Omental fat pad (tissue), 3 donors: ENCODE measurements at regions not wholly inside any gene's neighbourhood (a gene's known extent, or its start where the extent isn't known, plus 50 kb on each side); places are given as distances from the start of the nearest gene placed in this dataset.

Experiments
- ATAC-seq: fragments of 150-250 bp; one replicate; pipeline ENCODE4 v1.9.1; 2016; ENCODE audit warnings: mild to moderate bottlenecking, moderate library complexity; ENCODE audit not compliant: low FRiP score
- DNase-seq: peaks from one replicate; pipeline ENCODE4 v3.0.0-alpha.2; 2019; ENCODE audit warnings: low spot score
- CTCF ChIP-seq, 3 donors: fragments of 450-650 bp; IDR thresholded peaks; one replicate each; pipeline ENCODE4 v1.5.1; 2016 to 2017; ENCODE audit warnings: antibody characterized with exemption in 3 of 3, mild to moderate bottlenecking in 3 of 3, moderate library complexity in 2 of 3

DNA sequence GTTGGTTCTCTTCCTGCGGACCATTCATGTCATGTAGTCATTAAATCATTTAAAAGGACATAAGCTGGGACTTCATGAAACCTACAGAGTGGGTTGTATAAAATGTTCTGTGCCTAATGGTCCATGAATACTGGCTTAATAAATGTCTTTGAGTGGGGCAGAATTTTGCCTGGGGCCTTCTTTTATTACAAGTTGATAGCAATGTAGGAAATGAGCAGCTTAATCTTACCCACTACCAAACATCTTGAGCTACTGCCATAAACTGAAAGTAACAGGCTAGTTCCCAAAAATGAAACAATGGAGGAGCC, 130.9 kb downstream of the TMEM17 start:
- DNase-seq (no peak), ATAC-seq (no peak)
- no peak for TF ChIP-seq CTCF (IDR thresholded peaks at IDR 0.05)

- TF ChIP-seq CTCF (IDR thresholded peaks at IDR 0.05) = no peak
- ATAC-seq (no peak), DNase-seq (no peak)
Measured at GRCh38 chr2:62374301-62375112, 131.5 kb downstream of the TMEM17 start.

- no peak for ATAC-seq
- TF ChIP-seq CTCF (IDR thresholded peaks at IDR 0.05) = no peak
- no peak for DNase-seq
Measured at GRCh38 chr2:62372824-62373223, 133.2 kb downstream of the TMEM17 start.

- DNase-seq (no peak), ATAC-seq (no peak)
Measured at GRCh38 chr2:62370321-62371250, 135.4 kb downstream of the TMEM17 start.

GRCh38 chr2:62369541-62370202, 136.3 kb downstream of the TMEM17 start:
- no peak for ATAC-seq
- TF ChIP-seq CTCF (IDR thresholded peaks at IDR 0.05) = no peak

More at GRCh38 chr2:62370321-62371250, 135.4 kb downstream of the TMEM17 start:
- no peak for TF ChIP-seq CTCF (IDR thresholded peaks at IDR 0.05)

DNA sequence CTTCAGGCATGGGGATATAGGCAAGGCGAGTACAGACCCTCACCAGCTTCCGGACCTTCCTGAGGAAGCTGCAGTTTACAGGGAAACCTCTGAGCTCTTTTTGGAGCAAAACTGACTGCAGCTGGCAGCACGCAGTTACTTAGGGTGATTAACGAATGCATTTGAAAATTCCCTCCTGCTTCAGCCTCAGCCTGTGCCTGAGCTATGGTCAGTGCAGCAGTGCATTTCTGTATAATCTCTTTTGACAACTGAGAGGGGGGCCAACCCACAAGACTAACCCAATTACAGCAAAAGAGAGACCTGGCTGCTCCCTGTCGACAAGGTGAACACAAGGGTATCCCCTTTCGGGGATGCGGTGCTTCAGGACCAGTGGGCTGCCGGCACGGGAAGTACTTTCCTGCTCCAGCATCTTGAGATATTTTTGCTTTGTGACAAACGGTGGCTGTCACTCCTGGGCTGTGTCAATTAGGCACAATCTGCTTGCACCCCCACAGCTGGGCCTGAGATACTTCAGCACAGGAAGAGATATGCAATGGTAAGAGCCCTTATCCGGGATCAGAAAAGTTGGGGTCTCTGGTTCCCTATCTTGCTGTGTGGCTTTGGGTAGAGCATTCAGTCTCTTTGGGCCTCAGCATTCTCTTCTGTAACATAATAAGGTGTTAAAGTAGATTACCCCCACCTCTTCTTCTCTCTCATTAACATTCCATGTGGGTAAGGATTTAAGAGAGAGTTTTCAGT, 141.0 kb downstream of the TMEM17 start:
- ATAC-seq = no peak
- DNase-seq = no peak
- no peak for TF ChIP-seq CTCF (IDR thresholded peaks at IDR 0.05)

More at GRCh38 chr2:62369541-62370202, 136.3 kb downstream of the TMEM17 start:
- no peak for DNase-seq
